Central memory CD8-positive, alpha-beta T cell (primary cell): ENCODE measurements at regions not wholly inside any gene's neighbourhood (a gene's known extent, or its start where the extent isn't known, plus 50 kb on each side); places are given as distances from the start of the nearest gene placed in this dataset.

Source experiments
- ATAC-seq: fragments of 150-1000 bp; cut with Tn5 transposase; replicated peaks from 2 replicates; pipeline ENCODE4 v1.10.0; 2022; ENCODE audit warnings: mild to moderate bottlenecking, moderate FRiP score, moderate number of reproducible peaks; ENCODE audit not compliant: poor library complexity, severe bottlenecking; ENCODE audit errors: extremely low read depth
- DNase-seq, 2 donors: peaks; one replicate each; pipeline ENCODE4 v3.0.0; 2021; ENCODE audit warnings: low spot score in 2 of 2
- H3K27ac Mint-ChIP-seq: one replicate; pipeline ENCODE4 v1.8.0; 2022; ENCODE audit warnings: low read depth, mild to moderate bottlenecking, moderate library complexity, mixed read lengths
- H3K27me3 Mint-ChIP-seq: one replicate; pipeline ENCODE4 v1.8.0; 2022; ENCODE audit warnings: mixed read lengths
- H3K36me3 Mint-ChIP-seq: one replicate; pipeline ENCODE4 v1.8.0; 2022; ENCODE audit warnings: mild to moderate bottlenecking, moderate library complexity, mixed read lengths; ENCODE audit not compliant: insufficient read depth
- H3K4me1 Mint-ChIP-seq: one replicate; pipeline ENCODE4 v1.8.0; 2022; ENCODE audit warnings: mixed read lengths
- H3K4me3 Mint-ChIP-seq: one replicate; pipeline ENCODE4 v1.8.0; 2022; ENCODE audit warnings: mild to moderate bottlenecking, moderate library complexity, mixed read lengths
- H3K9me3 Mint-ChIP-seq: one replicate; pipeline ENCODE4 v1.8.0; 2022; ENCODE audit warnings: mixed read lengths

- ATAC-seq: no peak
- Mint-ChIP-seq H3K9me3 (peaks cover 1% of the 10 kb centered on the region), H3K36me3 (peaks cover 2% of the 10 kb centered on the region), H3K27me3 (no peaks in the 10 kb centered on the region), H3K27ac (no peak overlapping the region), H3K4me1 (no peaks in the 10 kb centered on the region), H3K4me3 (no peak overlapping the region)
- no peak for DNase-seq
Observed at GRCh38 chr6:103677290-103677689, 1182.4 kb downstream of the HACE1 start.

- Mint-ChIP-seq H3K27ac (no peak overlapping the region), H3K4me3 (no peak overlapping the region)
Observed at GRCh38 chr6:103675807-103676406, 1183.8 kb downstream of the HACE1 start.

GRCh38 chr6:103674790-103675189 lies 1184.9 kb downstream of the HACE1 start:
- H3K4me3 Mint-ChIP-seq: no peak overlapping the region
- ATAC-seq (no peak), DNase-seq (no peak)
- no peaks in the 10 kb centered on the region for H3K36me3 Mint-ChIP-seq
- H3K27ac Mint-ChIP-seq: no peak overlapping the region
- no peaks in the 10 kb centered on the region for H3K4me1 Mint-ChIP-seq
- no peaks in the 10 kb centered on the region for H3K27me3 Mint-ChIP-seq
- no peaks in the 10 kb centered on the region for H3K9me3 Mint-ChIP-seq

More at GRCh38 chr6:103675807-103676406, 1183.8 kb downstream of the HACE1 start:
- Mint-ChIP-seq H3K9me3 (no peaks in the 10 kb centered on the region), H3K27me3 (no peaks in the 10 kb centered on the region), H3K36me3 (peaks cover 2% of the 10 kb centered on the region), H3K4me1 (no peaks in the 10 kb centered on the region)
- no peak for ATAC-seq
- no peak for DNase-seq

- H3K4me3 Mint-ChIP-seq: no peak overlapping the region
- no peak for ATAC-seq
Observed at GRCh38 chr6:103672169-103672568, 1187.5 kb downstream of the HACE1 start.

GRCh38 chr6:103629613-103630012 lies 1230.1 kb downstream of the HACE1 start:
- DNase-seq: no peak
- Mint-ChIP-seq H3K36me3 (no peaks in the 10 kb centered on the region), H3K27ac (no peak overlapping the region), H3K4me1 (no peaks in the 10 kb centered on the region), H3K27me3 (no peaks in the 10 kb centered on the region), H3K9me3 (peaks cover 6% of the 10 kb centered on the region), H3K4me3 (no peak overlapping the region)
- no peak for ATAC-seq

More at GRCh38 chr6:103672169-103672568, 1187.5 kb downstream of the HACE1 start:
- H3K9me3 Mint-ChIP-seq: no peaks in the 10 kb centered on the region
- no peak overlapping the region for H3K27ac Mint-ChIP-seq
- no peaks in the 10 kb centered on the region for H3K27me3 Mint-ChIP-seq
- H3K36me3 Mint-ChIP-seq: no peaks in the 10 kb centered on the region
- no peak for DNase-seq
- no peaks in the 10 kb centered on the region for H3K4me1 Mint-ChIP-seq

- Mint-ChIP-seq H3K4me1 (no peaks in the 10 kb centered on the region), H3K36me3 (peaks cover 1% of the 10 kb centered on the region), H3K27ac (no peak overlapping the region), H3K4me3 (no peak overlapping the region), H3K27me3 (no peaks in the 10 kb centered on the region), H3K9me3 (peaks cover 9% of the 10 kb centered on the region)
- ATAC-seq (no peak), DNase-seq (no peak)
Observed at GRCh38 chr6:103617642-103618041, 1242.1 kb downstream of the HACE1 start.

- Mint-ChIP-seq H3K27ac (no peak overlapping the region), H3K4me1 (no peaks in the 10 kb centered on the region), H3K36me3 (no peaks in the 10 kb centered on the region), H3K4me3 (no peak overlapping the region), H3K27me3 (no peaks in the 10 kb centered on the region), H3K9me3 (peaks cover 19% of the 10 kb centered on the region)
- ATAC-seq (no peak), DNase-seq (no peak)
Observed at GRCh38 chr6:103587722-103588121, 1272.0 kb downstream of the HACE1 start.

GRCh38 chr6:103578115-103578514 lies 1281.6 kb downstream of the HACE1 start:
- no peaks in the 10 kb centered on the region for H3K4me1 Mint-ChIP-seq
- no peak overlapping the region for H3K4me3 Mint-ChIP-seq
- ATAC-seq (no peak), DNase-seq (no peak)
- no peaks in the 10 kb centered on the region for H3K27me3 Mint-ChIP-seq
- H3K9me3 Mint-ChIP-seq: peaks cover 11% of the 10 kb centered on the region
- no peak overlapping the region for H3K27ac Mint-ChIP-seq
- no peaks in the 10 kb centered on the region for H3K36me3 Mint-ChIP-seq

- H3K4me3 Mint-ChIP-seq: no peak overlapping the region
- H3K4me1 Mint-ChIP-seq: no peaks in the 10 kb centered on the region
Observed at GRCh38 chr6:103570431-103570830, 1289.3 kb downstream of the HACE1 start.

GRCh38 chr6:103554911-103555310 lies 1304.8 kb downstream of the HACE1 start:
- H3K9me3 Mint-ChIP-seq: peaks cover 6% of the 10 kb centered on the region
- no peaks in the 10 kb centered on the region for H3K36me3 Mint-ChIP-seq
- no peaks in the 10 kb centered on the region for H3K27me3 Mint-ChIP-seq
- DNase-seq: no peak
- no peak for ATAC-seq
- H3K4me3 Mint-ChIP-seq: no peak overlapping the region
- no peaks in the 10 kb centered on the region for H3K4me1 Mint-ChIP-seq
- H3K27ac Mint-ChIP-seq: no peak overlapping the region

More at GRCh38 chr6:103570431-103570830, 1289.3 kb downstream of the HACE1 start:
- no peaks in the 10 kb centered on the region for H3K36me3 Mint-ChIP-seq
- peaks cover 5% of the 10 kb centered on the region for H3K9me3 Mint-ChIP-seq
- ATAC-seq (no peak), DNase-seq (no peak)
- H3K27ac Mint-ChIP-seq: no peak overlapping the region
- no peaks in the 10 kb centered on the region for H3K27me3 Mint-ChIP-seq

GRCh38 chr6:103538381-103538780 lies 1321.3 kb downstream of the HACE1 start:
- Mint-ChIP-seq H3K36me3 (no peaks in the 10 kb centered on the region), H3K4me1 (no peaks in the 10 kb centered on the region), H3K27me3 (no peaks in the 10 kb centered on the region), H3K27ac (no peak overlapping the region), H3K4me3 (no peak overlapping the region), H3K9me3 (peaks cover 17% of the 10 kb centered on the region)
- no peak for DNase-seq
- no peak for ATAC-seq

GRCh38 chr6:103534814-103535213 lies 1324.9 kb downstream of the HACE1 start:
- H3K4me1 Mint-ChIP-seq: no peaks in the 10 kb centered on the region
- ATAC-seq (no peak), DNase-seq (no peak)
- no peak overlapping the region for H3K27ac Mint-ChIP-seq
- H3K9me3 Mint-ChIP-seq: peaks cover 5% of the 10 kb centered on the region
- no peaks in the 10 kb centered on the region for H3K36me3 Mint-ChIP-seq
- no peaks in the 10 kb centered on the region for H3K27me3 Mint-ChIP-seq
- H3K4me3 Mint-ChIP-seq: no peak overlapping the region

GRCh38 chr6:103534095-103534494 lies 1325.6 kb downstream of the HACE1 start:
- Mint-ChIP-seq H3K4me3 (no peak overlapping the region), H3K27me3 (no peaks in the 10 kb centered on the region), H3K36me3 (no peaks in the 10 kb centered on the region), H3K27ac (no peak overlapping the region), H3K9me3 (peaks cover 7% of the 10 kb centered on the region), H3K4me1 (no peaks in the 10 kb centered on the region)
- DNase-seq (no peak), ATAC-seq (no peak)
